ENCODE measurements at regions not wholly inside any gene's neighbourhood (a gene's known extent, or its start where the extent isn't known, plus 50 kb on each side); places are given as distances from the start of the nearest gene placed in this dataset.

- TF ChIP-seq CTCF (IDR thresholded peaks at IDR 0.05), result no peak
- TF ChIP-seq POLR2A (IDR thresholded peaks at IDR 0.05), result no peak
- TF ChIP-seq POLR2AphosphoS5 (IDR thresholded peaks at IDR 0.05), result no peak
- TF ChIP-seq EP300 (IDR thresholded peaks at IDR 0.05), result no peak
Measured at GRCh38 chr10:85137253-85137652, 808.9 kb downstream of the CCSER2 start.
